Body of pancreas (tissue), 4 donors: ENCODE measurements at regions not wholly inside any gene's neighbourhood (a gene's known extent, or its start where the extent isn't known, plus 50 kb on each side); places are given as distances from the start of the nearest gene placed in this dataset.
"Not testable (repeated sequence)": the region's sequence is repeated elsewhere in the genome, so short reads cannot be mapped to it uniquely, and the experiment has no call there.

Experiments
- POLR2A ChIP-seq, 3 donors: fragments of 450-650 bp; IDR thresholded peaks; one replicate each; pipeline ENCODE4 v1.6.1; 2016; ENCODE audit warnings: antibody characterized with exemption in 3 of 3, mild to moderate bottlenecking in 2 of 3
- TF ChIP-seq, protein P1 (sequence below), 7 experiments: fragments of 450-650 bp in 4 of 7; fragments of 200-600 bp in 3 of 7; sonication (generic) in 3 of 7; IDR thresholded peaks; one replicate each; pipeline ENCODE4 v1.5.1; 2016 to 2019; ENCODE audit warnings: antibody characterized with exemption in 7 of 7

DNA sequence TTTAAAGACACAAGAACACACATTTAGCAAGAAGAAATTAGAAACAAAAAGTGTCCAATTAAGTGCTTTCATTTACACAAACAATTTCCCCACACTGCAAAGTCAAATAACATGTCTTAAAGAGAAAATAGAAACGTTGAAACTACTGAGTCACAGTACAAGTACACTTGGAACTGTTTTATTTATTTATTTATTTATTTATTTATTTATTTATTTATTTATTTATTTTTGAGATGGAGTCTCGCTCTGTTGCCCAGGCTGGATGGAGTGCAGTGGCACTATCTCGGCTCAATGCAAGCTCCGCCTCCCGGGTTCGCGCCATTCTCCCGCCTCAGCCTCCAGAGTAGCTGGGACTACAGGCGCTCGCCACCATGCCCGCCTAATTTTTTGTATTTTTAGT, 363.9 kb downstream of the MRPS30 start:
- TF ChIP-seq, protein P1, sequence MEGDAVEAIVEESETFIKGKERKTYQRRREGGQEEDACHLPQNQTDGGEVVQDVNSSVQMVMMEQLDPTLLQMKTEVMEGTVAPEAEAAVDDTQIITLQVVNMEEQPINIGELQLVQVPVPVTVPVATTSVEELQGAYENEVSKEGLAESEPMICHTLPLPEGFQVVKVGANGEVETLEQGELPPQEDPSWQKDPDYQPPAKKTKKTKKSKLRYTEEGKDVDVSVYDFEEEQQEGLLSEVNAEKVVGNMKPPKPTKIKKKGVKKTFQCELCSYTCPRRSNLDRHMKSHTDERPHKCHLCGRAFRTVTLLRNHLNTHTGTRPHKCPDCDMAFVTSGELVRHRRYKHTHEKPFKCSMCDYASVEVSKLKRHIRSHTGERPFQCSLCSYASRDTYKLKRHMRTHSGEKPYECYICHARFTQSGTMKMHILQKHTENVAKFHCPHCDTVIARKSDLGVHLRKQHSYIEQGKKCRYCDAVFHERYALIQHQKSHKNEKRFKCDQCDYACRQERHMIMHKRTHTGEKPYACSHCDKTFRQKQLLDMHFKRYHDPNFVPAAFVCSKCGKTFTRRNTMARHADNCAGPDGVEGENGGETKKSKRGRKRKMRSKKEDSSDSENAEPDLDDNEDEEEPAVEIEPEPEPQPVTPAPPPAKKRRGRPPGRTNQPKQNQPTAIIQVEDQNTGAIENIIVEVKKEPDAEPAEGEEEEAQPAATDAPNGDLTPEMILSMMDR (IDR thresholded peaks at IDR 0.05): not testable (repeated sequence)
- not testable (repeated sequence) for TF ChIP-seq POLR2A (IDR thresholded peaks at IDR 0.05)
